RWPE1 (cell line): ENCODE measurements at regions not wholly inside any gene's neighbourhood (a gene's known extent, or its start where the extent isn't known, plus 50 kb on each side); places are given as distances from the start of the nearest gene placed in this dataset.
A peak's percentile ranks its signal among the peaks of the same experiment; 100 is the strongest.

ENCODE experiments used
- CTCF ChIA-PET: fragments of 350-600 bp; sonication (Branson Sonifier 250); formaldehyde crosslinking; extraction: SDS; loops from one replicate; lab custom pipeline; 2021; lab: Yijun Ruan, JAX
- POLR2A ChIA-PET: fragments of 400-600 bp; formaldehyde crosslinking; extraction: SDS; loops from one replicate; lab custom pipeline; 2020; ENCODE audit warnings: antibody characterized with exemption; ENCODE audit not compliant: low non-redundant PET; lab: Yijun Ruan, JAX
- DNase-seq: peaks from one replicate; pipeline ENCODE4 v3.0.0; 2012; ENCODE audit warnings: low spot score
- H3K27ac ChIP-seq: fragments of 450-650 bp; 2 replicates; pipeline ENCODE4 v1.5.1; 2017
- CTCF ChIP-seq: fragments of 450-650 bp; conservative IDR thresholded peaks from 2 replicates; pipeline ENCODE4 v1.5.1; 2017; ENCODE audit warnings: low read depth, mild to moderate bottlenecking

GRCh38 chr12:25328072-25328712 lies 77.5 kb upstream of the KRAS start:
- POLR2A ChIA-PET: no interaction called here
- H3K27ac ChIP-seq: no peak overlapping the region
- CTCF ChIA-PET: no interaction called here
- DNase-seq: peak; percentile 10
- TF ChIP-seq CTCF: no peak

DNA sequence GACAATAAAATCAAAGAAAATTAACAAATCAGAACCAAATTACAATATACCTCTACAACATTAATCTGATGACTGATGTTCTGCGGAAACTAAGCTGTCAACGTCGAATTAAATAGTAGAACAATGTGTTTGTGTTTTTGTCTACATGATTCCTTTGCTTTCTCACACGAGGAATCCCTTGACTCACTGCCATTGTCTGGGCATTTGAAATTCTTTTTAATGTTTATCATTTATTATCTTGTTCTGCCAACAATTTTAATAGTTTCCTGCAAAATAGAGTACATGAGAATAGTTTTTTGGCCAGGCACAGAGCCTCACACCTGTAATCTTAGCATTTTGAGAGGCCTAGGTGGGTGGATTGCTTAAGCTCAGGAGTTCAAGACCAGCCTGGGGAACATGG lies 76.6 kb upstream of the KRAS start:
- no peak overlapping the region for H3K27ac ChIP-seq
- TF ChIP-seq CTCF: no peak
- DNase-seq: no peak
- POLR2A ChIA-PET: no interaction called here
- CTCF ChIA-PET: no interaction called here

GRCh38 chr12:25326326-25326725 lies 75.6 kb upstream of the KRAS start:
- CTCF ChIA-PET: no interaction called here
- TF ChIP-seq CTCF: no peak
- H3K27ac ChIP-seq: no peak overlapping the region
- DNase-seq: no peak
- POLR2A ChIA-PET: no interaction called here

DNA sequence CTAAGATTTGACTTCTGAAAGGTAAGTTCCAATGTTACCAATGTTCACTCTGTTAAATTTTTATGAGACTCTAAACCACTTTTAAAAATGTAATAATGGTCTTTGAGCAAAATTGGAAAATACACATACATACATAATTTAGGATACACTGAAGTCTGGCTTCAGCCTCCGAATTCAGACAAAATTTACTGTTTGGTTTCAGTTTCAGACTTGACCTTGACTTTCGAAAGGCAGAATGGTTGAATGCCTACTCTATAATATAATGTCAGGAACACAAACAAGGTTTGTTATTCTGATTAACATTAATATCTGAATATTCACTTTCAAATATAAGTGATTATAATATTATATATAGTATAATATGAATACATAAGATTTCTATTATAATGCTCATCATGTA lies 74.1 kb upstream of the KRAS start:
- CTCF ChIA-PET: interaction anchor here (0.9 kb wide), 1 partner anchor 37 kb away, joined by 3 read pairs; no protein-coding TSS in a partner anchor
- no peak overlapping the region for H3K27ac ChIP-seq
- POLR2A ChIA-PET: no interaction called here
- DNase-seq: no peak
- no peak for TF ChIP-seq CTCF

DNA sequence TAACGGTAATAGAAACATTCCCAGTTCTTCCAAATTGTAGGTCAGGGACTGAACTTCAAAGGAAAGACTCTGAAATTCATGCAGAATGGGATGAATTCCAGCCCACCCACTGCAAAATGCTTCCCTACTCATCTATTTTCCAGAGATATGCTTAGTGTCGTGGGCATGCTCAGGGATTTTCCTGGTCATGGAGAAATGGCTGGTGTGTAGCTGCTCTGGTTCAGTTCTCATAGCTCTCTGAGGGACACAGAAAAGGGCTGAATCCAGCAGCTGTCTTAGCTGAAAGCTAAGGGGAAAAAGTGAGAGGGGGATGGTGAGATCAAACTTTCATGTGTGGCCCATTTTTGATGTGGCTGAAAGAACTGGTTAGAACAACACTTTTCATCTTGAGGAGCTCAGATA lies 72.9 kb upstream of the KRAS start:
- POLR2A ChIA-PET: no interaction called here
- TF ChIP-seq CTCF: no peak
- CTCF ChIA-PET: interaction anchor here (0.6 kb wide), 1 partner anchor 10 kb away, joined by 3 read pairs; no protein-coding TSS in a partner anchor
- DNase-seq: no peak
- no peak overlapping the region for H3K27ac ChIP-seq

- POLR2A ChIA-PET: no interaction called here
- DNase-seq: no peak
- CTCF ChIA-PET: interaction anchor here (0.6 kb wide), 1 partner anchor 9 kb away, joined by 3 read pairs; no protein-coding TSS in a partner anchor
Measured at GRCh38 chr12:25322918-25323531, 72.3 kb upstream of the KRAS start.

More at GRCh38 chr12:25322918-25323531, 72.3 kb upstream of the KRAS start:
- TF ChIP-seq CTCF: no peak
- no peak overlapping the region for H3K27ac ChIP-seq
